MM.1S (cell line): ENCODE measurements at regions not wholly inside any gene's neighbourhood (a gene's known extent, or its start where the extent isn't known, plus 50 kb on each side); places are given as distances from the start of the nearest gene placed in this dataset.

Experiments used
- DNase-seq: peaks from one replicate; pipeline ENCODE4 v3.0.0-alpha.2; 2015
- H2AFZ ChIP-seq: fragments of 300-600 bp; sonication (generic); 2 replicates; pipeline ENCODE4 v1.6.0; 2016; ENCODE audit warnings: antibody characterized with exemption, low read length
- H3F3A ChIP-seq: fragments of 300-600 bp; sonication (generic); 2 replicates; pipeline ENCODE4 v1.6.1; 2016; ENCODE audit warnings: mild to moderate bottlenecking, antibody characterized with exemption, low read length, moderate library complexity, mixed read lengths; ENCODE audit not compliant: insufficient read depth
- H3K27ac ChIP-seq: fragments of 300-600 bp; sonication (generic); 2 replicates; pipeline ENCODE4 v1.5.1; 2016; ENCODE audit warnings: mild to moderate bottlenecking, low read length
- H3K27me3 ChIP-seq: fragments of 300-600 bp; sonication (generic); replicated peaks from 2 replicates; pipeline ENCODE4 v1.6.0; 2016; ENCODE audit warnings: low read length; ENCODE audit not compliant: insufficient read depth
- H3K36me3 ChIP-seq: fragments of 300-600 bp; sonication (generic); replicated peaks from 2 replicates; pipeline ENCODE4 v1.6.1; 2016; ENCODE audit warnings: mild to moderate bottlenecking, low read length, mixed read lengths; ENCODE audit not compliant: insufficient read depth
- H3K4me1 ChIP-seq: fragments of 300-600 bp; sonication (generic); 2 replicates; pipeline ENCODE4 v1.6.1; 2016; ENCODE audit warnings: low read length, mixed read lengths
- H3K4me2 ChIP-seq: fragments of 300-600 bp; sonication (generic); 2 replicates; pipeline ENCODE4 v1.6.0; 2016; ENCODE audit warnings: low read depth, low read length
- H3K4me3 ChIP-seq: fragments of 300-600 bp; sonication (generic); 2 replicates; pipeline ENCODE4 v1.5.1; 2016; ENCODE audit warnings: low read length, mixed read lengths
- H3K79me2 ChIP-seq: fragments of 300-600 bp; sonication (generic); 2 replicates; pipeline ENCODE4 v1.6.1; 2016; ENCODE audit warnings: mixed run types, low read length, mixed read lengths
- H3K9ac ChIP-seq: fragments of 300-600 bp; sonication (generic); 2 replicates; pipeline ENCODE4 v1.6.1; 2016; ENCODE audit warnings: low read length, mixed read lengths
- H3K9me2 ChIP-seq: fragments of 300-600 bp; sonication (generic); replicated peaks from 2 replicates; pipeline ENCODE4 v1.6.1; 2016; ENCODE audit warnings: mild to moderate bottlenecking, low read length, mixed read lengths; ENCODE audit not compliant: insufficient read depth
- H3K9me3 ChIP-seq: fragments of 300-600 bp; sonication (generic); replicated peaks from 2 replicates; pipeline ENCODE4 v1.6.1; 2016; ENCODE audit warnings: mild to moderate bottlenecking, low read length, mixed read lengths; ENCODE audit not compliant: insufficient read depth
- H4K20me1 ChIP-seq: fragments of 300-600 bp; sonication (generic); 2 replicates; pipeline ENCODE4 v1.6.1; 2016; ENCODE audit warnings: mild to moderate bottlenecking, low read length, moderate library complexity, mixed read lengths; ENCODE audit not compliant: insufficient read depth
- EZH2 ChIP-seq: fragments of 300-600 bp; sonication (generic); optimal IDR thresholded peaks from 2 replicates; pipeline ENCODE3; 2017; ENCODE audit warnings: low read depth, mild to moderate bottlenecking, antibody characterized with exemption, low read length, mixed read lengths
- EZH2phosphoT487 ChIP-seq: fragments of 300-600 bp; sonication (generic); IDR thresholded peaks from 2 replicates; pipeline ENCODE4 v1.6.1; 2018; ENCODE audit warnings: antibody characterized with exemption, low read length
- TF ChIP-seq, protein P1 (sequence below): fragments of 300-600 bp; sonication (generic); IDR thresholded peaks from 2 replicates; pipeline ENCODE4 v1.5.1; 2016; ENCODE audit warnings: antibody characterized with exemption, low read length, mixed read lengths

DNA sequence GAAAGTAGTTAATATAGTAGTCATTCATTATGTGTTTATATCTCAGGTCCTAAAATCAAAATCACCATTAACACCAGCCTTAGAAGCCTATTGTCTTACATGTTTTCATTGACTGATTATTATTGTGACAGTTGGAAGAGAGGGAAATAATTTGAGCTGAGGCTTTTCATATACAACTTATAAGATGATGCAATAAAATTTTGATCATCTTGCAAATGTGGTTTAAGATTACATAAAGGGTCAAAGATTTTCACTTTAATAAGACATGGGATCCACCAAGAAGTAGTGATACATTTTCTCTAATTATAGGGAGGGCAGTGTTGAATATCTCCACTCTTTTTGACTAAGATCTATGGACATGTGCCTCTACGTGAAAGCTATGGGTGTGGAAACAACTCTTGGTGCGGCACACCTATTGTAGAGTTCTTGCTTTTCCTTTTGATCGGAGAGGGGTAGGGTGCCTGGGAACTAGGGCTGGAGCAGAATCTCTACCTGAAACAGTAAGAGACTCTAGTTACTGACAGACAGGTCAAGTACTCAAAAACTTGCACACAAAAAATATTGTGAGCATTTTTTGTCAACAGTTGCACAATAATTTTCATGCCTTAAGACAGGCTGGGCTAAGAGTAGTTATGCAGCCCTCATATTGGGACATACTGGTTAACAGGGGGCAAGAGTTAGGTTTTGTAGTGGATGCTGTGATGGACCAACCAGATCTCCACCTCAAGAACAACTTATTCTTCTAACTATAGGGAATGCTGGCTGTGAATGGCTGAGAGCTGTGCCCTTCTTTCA, 139.3 kb upstream of the FST start:
- no peaks in the 10 kb centered on the region for H3K4me1 ChIP-seq
- H3K9me3 ChIP-seq = no peaks in the 10 kb centered on the region
- TF ChIP-seq EZH2 = no peak
- TF ChIP-seq, protein P1, sequence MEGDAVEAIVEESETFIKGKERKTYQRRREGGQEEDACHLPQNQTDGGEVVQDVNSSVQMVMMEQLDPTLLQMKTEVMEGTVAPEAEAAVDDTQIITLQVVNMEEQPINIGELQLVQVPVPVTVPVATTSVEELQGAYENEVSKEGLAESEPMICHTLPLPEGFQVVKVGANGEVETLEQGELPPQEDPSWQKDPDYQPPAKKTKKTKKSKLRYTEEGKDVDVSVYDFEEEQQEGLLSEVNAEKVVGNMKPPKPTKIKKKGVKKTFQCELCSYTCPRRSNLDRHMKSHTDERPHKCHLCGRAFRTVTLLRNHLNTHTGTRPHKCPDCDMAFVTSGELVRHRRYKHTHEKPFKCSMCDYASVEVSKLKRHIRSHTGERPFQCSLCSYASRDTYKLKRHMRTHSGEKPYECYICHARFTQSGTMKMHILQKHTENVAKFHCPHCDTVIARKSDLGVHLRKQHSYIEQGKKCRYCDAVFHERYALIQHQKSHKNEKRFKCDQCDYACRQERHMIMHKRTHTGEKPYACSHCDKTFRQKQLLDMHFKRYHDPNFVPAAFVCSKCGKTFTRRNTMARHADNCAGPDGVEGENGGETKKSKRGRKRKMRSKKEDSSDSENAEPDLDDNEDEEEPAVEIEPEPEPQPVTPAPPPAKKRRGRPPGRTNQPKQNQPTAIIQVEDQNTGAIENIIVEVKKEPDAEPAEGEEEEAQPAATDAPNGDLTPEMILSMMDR = no peak
- TF ChIP-seq EZH2phosphoT487 = no peak
- H3K79me2 ChIP-seq = no peaks in the 10 kb centered on the region
- H3K36me3 ChIP-seq = no peaks in the 10 kb centered on the region
- H3K4me2 ChIP-seq = no peak overlapping the region
- no peak overlapping the region for H3K9ac ChIP-seq
- no peak overlapping the region for H3K4me3 ChIP-seq
- H4K20me1 ChIP-seq = no peaks in the 10 kb centered on the region
- H3K27me3 ChIP-seq = no peaks in the 10 kb centered on the region
- H3K9me2 ChIP-seq = no peaks in the 10 kb centered on the region
- H2AFZ ChIP-seq = no peak overlapping the region
- H3F3A ChIP-seq = no peaks in the 10 kb centered on the region
- H3K27ac ChIP-seq = no peak overlapping the region
- DNase-seq = no peak

DNA sequence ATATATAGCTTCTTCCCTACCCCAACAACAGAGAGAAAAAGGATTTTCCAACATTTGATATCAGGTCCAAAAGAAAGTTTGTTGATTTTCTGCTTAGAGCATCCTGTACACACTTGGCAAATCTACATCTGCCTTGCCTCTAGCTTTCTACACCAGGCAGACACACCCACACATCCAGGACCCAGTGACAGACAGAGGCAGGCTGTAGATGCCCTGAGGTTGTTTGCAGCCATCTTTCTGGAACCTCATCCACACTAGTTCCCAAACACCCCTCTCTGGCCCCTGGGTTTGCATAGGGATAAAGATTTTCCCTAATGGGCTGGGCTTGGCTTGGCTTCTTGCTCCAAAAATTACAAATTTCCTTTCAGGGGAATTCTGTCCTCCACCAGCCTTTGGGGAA, 138.2 kb upstream of the FST start:
- no peaks in the 10 kb centered on the region for H3K9me2 ChIP-seq
- no peak overlapping the region for H3K4me3 ChIP-seq
- TF ChIP-seq EZH2 = no peak
- TF ChIP-seq, protein P1 = no peak
- no peak for TF ChIP-seq EZH2phosphoT487

DNA sequence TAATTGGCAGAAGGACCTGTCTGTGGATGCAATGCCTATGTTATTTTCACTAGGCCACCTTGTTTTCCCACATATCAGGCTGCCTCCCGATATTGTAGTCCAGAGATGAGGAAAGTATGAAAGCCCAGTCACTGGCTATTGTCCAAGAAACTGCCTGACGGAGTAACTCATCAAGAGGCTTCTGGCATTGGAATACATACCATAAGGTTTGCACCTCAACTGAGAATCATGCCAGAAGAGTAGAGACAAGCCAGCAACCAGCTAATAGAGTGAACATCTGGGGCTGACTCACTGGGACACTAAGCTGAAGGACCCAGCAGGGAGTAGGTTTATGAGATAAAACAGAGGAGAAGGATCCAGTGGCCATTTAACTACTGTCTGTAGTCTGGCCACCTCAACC, 137.2 kb upstream of the FST start:
- Histone ChIP-seq H4K20me1 (no peaks in the 10 kb centered on the region), H3K27me3 (no peaks in the 10 kb centered on the region), H3K4me3 (no peak overlapping the region), H2AFZ (no peak overlapping the region), H3K9me2 (no peaks in the 10 kb centered on the region), H3F3A (no peaks in the 10 kb centered on the region), H3K4me1 (no peaks in the 10 kb centered on the region), H3K4me2 (no peak overlapping the region), H3K9ac (no peak overlapping the region), H3K27ac (no peak overlapping the region), H3K36me3 (no peaks in the 10 kb centered on the region), H3K79me2 (no peaks in the 10 kb centered on the region), H3K9me3 (no peaks in the 10 kb centered on the region)
- TF ChIP-seq, protein P1 = no peak
- TF ChIP-seq EZH2phosphoT487 (no peak), EZH2 (no peak)
- no peak for DNase-seq

More for the DNA sequence above, 138.2 kb upstream of the FST start:
- Histone ChIP-seq H4K20me1 (no peaks in the 10 kb centered on the region), H3K79me2 (no peaks in the 10 kb centered on the region), H3K4me2 (no peak overlapping the region), H3K27ac (no peak overlapping the region), H3K9me3 (no peaks in the 10 kb centered on the region), H3K27me3 (no peaks in the 10 kb centered on the region), H3K36me3 (no peaks in the 10 kb centered on the region), H3K9ac (no peak overlapping the region), H3F3A (no peaks in the 10 kb centered on the region), H2AFZ (no peak overlapping the region), H3K4me1 (no peaks in the 10 kb centered on the region)
- DNase-seq = no peak
